Left ventricle myocardium inferior (tissue), 1 donor: ENCODE measurements at regions not wholly inside any gene's neighbourhood (a gene's known extent, or its start where the extent isn't known, plus 50 kb on each side); places are given as distances from the start of the nearest gene placed in this dataset.

Experiments used
- DNase-seq: peaks from one replicate; pipeline ENCODE4 v3.0.0-alpha.2; 2020
- H3K27ac ChIP-seq: fragments of 200-600 bp; replicated peaks from 2 replicates; pipeline ENCODE4 v1.8.0; 2021
- H3K27me3 ChIP-seq: fragments of 200-600 bp; 2 replicates; pipeline ENCODE4 v1.8.0; 2021; ENCODE audit warnings: low read depth
- H3K36me3 ChIP-seq: fragments of 200-600 bp; 2 replicates; pipeline ENCODE4 v1.8.0; 2021
- H3K4me1 ChIP-seq: fragments of 200-600 bp; 2 replicates; pipeline ENCODE4 v1.8.0; 2021
- H3K4me3 ChIP-seq: fragments of 200-600 bp; 2 replicates; pipeline ENCODE4 v1.8.0; 2021; ENCODE audit warnings: mild to moderate bottlenecking, moderate library complexity
- H3K9me3 ChIP-seq: fragments of 200-600 bp; replicated peaks from 2 replicates; pipeline ENCODE4 v1.8.0; 2021
- CTCF ChIP-seq: fragments of 200-600 bp; IDR thresholded peaks from 2 replicates; pipeline ENCODE4 v1.8.0; 2021; ENCODE audit warnings: antibody characterized with exemption, mild to moderate bottlenecking, borderline replicate concordance
- intact Hi-C: fragments of 100-400 bp; cut with micrococcal nuclease; formaldehyde crosslinking; loops from one replicate; pipeline ENCODE4 v1.11.0; 2022
- donor health status: DM: no; HTN: yes; CAD: no; lungs with severe emphysema.

GRCh38 chr4:153117554-153117953 lies 86.7 kb upstream of the TRIM2 start:
- Histone ChIP-seq H3K9me3 (no peaks in the 10 kb centered on the region), H3K4me1 (peaks cover 5% of the 10 kb centered on the region), H3K27ac (no peak overlapping the region), H3K4me3 (no peak overlapping the region), H3K27me3 (peaks cover 4% of the 10 kb centered on the region), H3K36me3 (no peaks in the 10 kb centered on the region)
- no peak for DNase-seq
- TF ChIP-seq CTCF, result no peak
- intact Hi-C loops, result no loop called here

- no peak overlapping the region for H3K4me3 ChIP-seq
- H3K27me3 ChIP-seq, result peaks cover 4% of the 10 kb centered on the region
- no peak overlapping the region for H3K27ac ChIP-seq
- intact Hi-C loops, result no loop called here
- no peaks in the 10 kb centered on the region for H3K36me3 ChIP-seq
- H3K4me1 ChIP-seq, result peaks cover 5% of the 10 kb centered on the region
- no peak for TF ChIP-seq CTCF
- H3K9me3 ChIP-seq, result no peaks in the 10 kb centered on the region
- DNase-seq, result no peak
Observed at GRCh38 chr4:153119626-153120025, 84.6 kb upstream of the TRIM2 start.

GRCh38 chr4:153120235-153120634 lies 84.0 kb upstream of the TRIM2 start:
- intact Hi-C loops, result no loop called here
- no peak overlapping the region for H3K4me3 ChIP-seq
- TF ChIP-seq CTCF, result no peak
- no peaks in the 10 kb centered on the region for H3K9me3 ChIP-seq
- no peak overlapping the region for H3K27ac ChIP-seq
- H3K36me3 ChIP-seq, result no peaks in the 10 kb centered on the region
- DNase-seq, result no peak
- H3K27me3 ChIP-seq, result peaks cover 8% of the 10 kb centered on the region
- peaks cover 5% of the 10 kb centered on the region for H3K4me1 ChIP-seq

- Histone ChIP-seq H3K27ac (no peak overlapping the region), H3K27me3 (peaks cover 14% of the 10 kb centered on the region), H3K9me3 (no peaks in the 10 kb centered on the region), H3K4me3 (no peak overlapping the region), H3K4me1 (peaks cover 4% of the 10 kb centered on the region), H3K36me3 (no peaks in the 10 kb centered on the region)
- intact Hi-C loops, result no loop called here
- no peak for DNase-seq
- TF ChIP-seq CTCF, result no peak
Observed at GRCh38 chr4:153122855-153123254, 81.4 kb upstream of the TRIM2 start.

GRCh38 chr4:153126137-153126536 lies 78.1 kb upstream of the TRIM2 start:
- Histone ChIP-seq H3K27me3 (peaks cover 10% of the 10 kb centered on the region), H3K36me3 (no peaks in the 10 kb centered on the region), H3K4me3 (no peak overlapping the region), H3K9me3 (no peaks in the 10 kb centered on the region), H3K4me1 (peaks cover 4% of the 10 kb centered on the region), H3K27ac (no peak overlapping the region)
- TF ChIP-seq CTCF, result no peak
- intact Hi-C loops, result loop anchor here (5.0 kb wide), 1 partner anchor 279 kb away; no protein-coding TSS in a partner anchor
- DNase-seq, result no peak
